IMR-90 (cell line): ENCODE measurements at regions not wholly inside any gene's neighbourhood (a gene's known extent, or its start where the extent isn't known, plus 50 kb on each side); places are given as distances from the start of the nearest gene placed in this dataset.

Experiments used
- ATAC-seq: fragments of 200-7000 bp; cut with Tn5 transposase; 2 replicates; pipeline ENCODE4 v1.9.1; 2020; ENCODE audit warnings: low read depth, mild to moderate bottlenecking, moderate library complexity
- BruUV-seq: library from RNA; stranded (reverse); fragments of 400-500 nt; replicated peaks from 2 replicates; lab custom pipeline; 2021; lab: Mats Ljungman, UMichigan
- CTCF ChIA-PET: fragments of 300-600 bp; formaldehyde crosslinking; extraction: SDS; loops from one replicate; lab custom pipeline; 2021; ENCODE audit warnings: antibody characterized with exemption; lab: Yijun Ruan, JAX
- POLR2A ChIA-PET: fragments of 300-600 bp; sonication (Branson Sonifier 250); formaldehyde crosslinking; loops from one replicate; lab custom pipeline; 2022; ENCODE audit warnings: antibody characterized with exemption; ENCODE audit not compliant: unreplicated experiment; lab: Charles Lee
- DNase-seq: peaks from one replicate; pipeline ENCODE4 v3.0.0; 2013
- H2AFZ ChIP-seq: replicated peaks from 2 replicates; pipeline ENCODE3; 2013; ENCODE audit warnings: low read length, mild to moderate bottlenecking; ENCODE audit not compliant: poor library complexity
- H2AK5ac ChIP-seq: 2 replicates; pipeline ENCODE4 v1.6.1; 2013; ENCODE audit warnings: low read depth, low read length, inconsistent platforms
- H2AK9ac ChIP-seq: replicated peaks from 2 replicates; pipeline ENCODE3; 2013; ENCODE audit warnings: mild to moderate bottlenecking, low read depth, low read length, moderate library complexity; ENCODE audit not compliant: poor library complexity
- H2BK120ac ChIP-seq: 2 replicates; pipeline ENCODE4 v1.6.1; 2013; ENCODE audit warnings: low read depth, low read length, inconsistent platforms
- H2BK15ac ChIP-seq: 3 replicates; pipeline ENCODE4 v1.6.1; 2013; ENCODE audit warnings: low read depth, low read length, inconsistent platforms
- H2BK20ac ChIP-seq: 2 replicates; pipeline ENCODE4 v1.6.1; 2013; ENCODE audit warnings: low read depth, mild to moderate bottlenecking, inconsistent platforms, low read length, moderate library complexity
- H2BK5ac ChIP-seq: 2 replicates; pipeline ENCODE4 v1.6.1; 2013; ENCODE audit warnings: mild to moderate bottlenecking, low read depth, low read length, inconsistent platforms; ENCODE audit not compliant: poor library complexity, severe bottlenecking
- H3K14ac ChIP-seq: replicated peaks from 2 replicates; pipeline ENCODE4 v1.6.1; 2013; ENCODE audit warnings: low read depth, low read length, inconsistent platforms
- H3K18ac ChIP-seq: 2 replicates; pipeline ENCODE4 v1.6.1; 2013; ENCODE audit warnings: low read depth, low read length, control low read depth
- H3K23ac ChIP-seq: 2 replicates; pipeline ENCODE4 v1.6.1; 2013; ENCODE audit warnings: low read depth, low read length, inconsistent platforms
- H3K27ac ChIP-seq: 2 replicates; pipeline ENCODE4 v1.5.1; 2013; ENCODE audit warnings: mild to moderate bottlenecking, control low read depth, low read length; ENCODE audit not compliant: insufficient read depth
- H3K27me3 ChIP-seq: 2 replicates; pipeline ENCODE4 v1.6.1; 2013; ENCODE audit warnings: low read length; ENCODE audit not compliant: control insufficient read depth, insufficient read depth
- H3K36me3 ChIP-seq: 2 replicates; pipeline ENCODE4 v1.6.1; 2013; ENCODE audit warnings: low read length, mixed read lengths; ENCODE audit not compliant: control insufficient read depth, insufficient read depth
- H3K4ac ChIP-seq: 2 replicates; pipeline ENCODE4 v1.6.1; 2013; ENCODE audit warnings: low read depth, low read length, inconsistent platforms
- H3K4me1 ChIP-seq: 2 replicates; pipeline ENCODE4 v1.6.1; 2013; ENCODE audit warnings: low read length, mixed read lengths; ENCODE audit not compliant: control insufficient read depth, insufficient read depth
- H3K4me2 ChIP-seq: 2 replicates; pipeline ENCODE4 v1.6.1; 2013; ENCODE audit warnings: low read depth, mild to moderate bottlenecking, control low read depth, low read length, moderate library complexity
- H3K4me3 ChIP-seq: 2 replicates; pipeline ENCODE4 v1.5.1; 2013; ENCODE audit warnings: low read depth, mild to moderate bottlenecking, control low read depth, low read length, moderate library complexity; ENCODE audit not compliant: insufficient read depth
- H3K56ac ChIP-seq: 2 replicates; pipeline ENCODE4 v1.6.1; 2013; ENCODE audit warnings: low read length, inconsistent platforms; ENCODE audit not compliant: insufficient read depth; ENCODE audit errors: extremely low read depth
- H3K79me1 ChIP-seq, 2 experiments: 2 replicates each; pipeline ENCODE4 v1.6.1; 2013; ENCODE audit warnings: low read length in 2 of 2, inconsistent platforms in 1 of 2, low read depth in 1 of 2
- H3K9ac ChIP-seq: 2 replicates; pipeline ENCODE4 v1.6.1; 2013; ENCODE audit warnings: low read depth, low read length, control low read depth
- H3K9me1 ChIP-seq: 2 replicates; pipeline ENCODE4 v1.6.1; 2013; ENCODE audit warnings: low read length, inconsistent platforms; ENCODE audit not compliant: insufficient read depth
- H3K9me3 ChIP-seq: 2 replicates; pipeline ENCODE4 v1.6.1; 2013; ENCODE audit warnings: low read length; ENCODE audit not compliant: control insufficient read depth, insufficient read depth
- H4K20me1 ChIP-seq: 2 replicates; pipeline ENCODE4 v1.6.1; 2013; ENCODE audit warnings: low read length, inconsistent platforms; ENCODE audit not compliant: insufficient read depth
- H4K5ac ChIP-seq: 2 replicates; pipeline ENCODE4 v1.6.1; 2013; ENCODE audit warnings: mild to moderate bottlenecking, low read depth, low read length, control low read depth
- H4K8ac ChIP-seq, 2 experiments: 2 replicates each; pipeline ENCODE4 v1.6.1; 2013; ENCODE audit warnings: low read depth in 2 of 2, low read length in 2 of 2, control low read depth in 1 of 2, inconsistent platforms in 1 of 2
- H4K91ac ChIP-seq: 2 replicates; pipeline ENCODE4 v1.6.1; 2013; ENCODE audit warnings: low read depth, low read length, inconsistent platforms; ENCODE audit not compliant: insufficient read depth
- FOS ChIP-seq: fragments of 150-350 bp; IDR thresholded peaks from 2 replicates; pipeline ENCODE4 v1.6.1; 2016; ENCODE audit warnings: low read depth, low read length
- MAFK ChIP-seq: IDR thresholded peaks from 2 replicates; pipeline ENCODE4 v1.6.1; 2012; ENCODE audit warnings: low read depth, low read length, improper control_type of control experiment
- POLR2A ChIP-seq: IDR thresholded peaks from 2 replicates; pipeline ENCODE4 v1.6.1; 2012; ENCODE audit warnings: mild to moderate bottlenecking, low read depth, low read length
- RAD21 ChIP-seq: IDR thresholded peaks from 2 replicates; pipeline ENCODE4 v1.6.1; 2012; ENCODE audit warnings: low read length, improper control_type of control experiment
- RFX5 ChIP-seq: IDR thresholded peaks from 2 replicates; pipeline ENCODE4 v1.8.0; 2012; ENCODE audit warnings: low read depth, mild to moderate bottlenecking, low read length, moderate library complexity
- WGBS, 2 experiments: methylation state at CpG; one replicate each; pipeline versions ENCODE4 v1.1.5 to v1.1.7; 2013; ENCODE audit warnings: missing lambda C conversion rate in 2 of 2; ENCODE audit not compliant: insufficient read length in 1 of 2; ENCODE audit errors: extremely low coverage in 2 of 2; 5-methylcytosine and 5-hydroxymethylcytosine counted together
- dilution Hi-C: fragments of 300-500 bp; cut with HindIII; formaldehyde crosslinking; loops from one replicate; pipeline ENCODE4 v1.14.3; 2018; ENCODE audit warnings: low sequenced_read_pairs; ENCODE audit not compliant: unreplicated experiment
- in situ Hi-C: fragments of 300-500 bp; cut with MboI; formaldehyde crosslinking; loops from 3 replicates; pipeline ENCODE4 v1.14.3; 2019; ENCODE audit warnings: low sequenced_read_pairs, inconsistent platforms, mixed read lengths
- intact Hi-C: fragments of 100-400 bp; cut with micrococcal nuclease; formaldehyde crosslinking; loops from 2 replicates; pipeline ENCODE4 v1.10.0; 2022

DNA sequence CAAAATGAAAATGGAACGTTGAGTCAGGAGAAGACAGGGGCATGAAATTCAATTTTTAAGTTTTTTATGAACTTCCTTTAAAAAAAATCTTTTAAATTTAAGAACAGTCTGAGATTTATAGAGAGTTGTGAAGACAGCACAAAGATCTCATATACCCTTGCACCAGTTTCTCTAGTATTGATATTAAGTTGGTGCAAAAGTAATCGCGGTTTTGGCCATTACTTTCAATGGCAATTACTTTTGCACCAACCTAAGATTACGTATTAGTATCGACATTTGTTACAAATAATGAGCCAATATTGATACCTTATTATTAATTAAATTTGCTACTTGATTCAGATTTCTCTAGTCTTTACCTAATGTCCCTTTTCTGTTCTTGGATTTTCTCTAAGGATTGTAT lies 684.4 kb upstream of the CDH8 start:
- Histone ChIP-seq H4K91ac (no peak overlapping the region), H4K5ac (no peak overlapping the region), H3K4ac (no peak overlapping the region), H3K56ac (no peak overlapping the region), H2AK9ac (no peak overlapping the region), H3K4me3 (no peak overlapping the region), H3K27ac (no peak overlapping the region), H2AK5ac (no peak overlapping the region), H3K9me1 (no peaks in the 10 kb centered on the region), H2AFZ (no peak overlapping the region), H4K20me1 (no peaks in the 10 kb centered on the region), H2BK120ac (no peak overlapping the region), H3K4me2 (no peak overlapping the region), H3K79me1 (no peaks in the 10 kb centered on the region), H3K36me3 (no peaks in the 10 kb centered on the region), H2BK15ac (no peak overlapping the region), H3K4me1 (no peaks in the 10 kb centered on the region), H2BK5ac (no peak overlapping the region), H3K14ac (no peak overlapping the region), H3K23ac (no peak overlapping the region), H3K18ac (no peak overlapping the region), H3K27me3 (no peaks in the 10 kb centered on the region), H3K9ac (no peak overlapping the region), H2BK20ac (no peak overlapping the region), H3K9me3 (peaks cover 7% of the 10 kb centered on the region; the same call in 1 of the 2 replicates), H4K8ac (no peak overlapping the region)
- no CpG with 5 or more reads among the region's 5 CpGs for WGBS, 2 experiments
- TF ChIP-seq MAFK (no peak), POLR2A (no peak), RAD21 (no peak), FOS (no peak), RFX5 (no peak)
- dilution Hi-C loops: no loop called here
- CTCF ChIA-PET: no interaction called here
- DNase-seq (no peak), ATAC-seq (no peak)
- intact Hi-C loops: no loop called here
- no TSS peak for BruUV-seq
- POLR2A ChIA-PET: no interaction called here
- in situ Hi-C loops: no loop called here
